Naive thymus-derived CD8-positive, alpha-beta T cell (primary cell): ENCODE measurements at regions not wholly inside any gene's neighbourhood (a gene's known extent, or its start where the extent isn't known, plus 50 kb on each side); places are given as distances from the start of the nearest gene placed in this dataset.

Experiments
- ATAC-seq, 2 donors: fragments of 150-1000 bp; cut with Tn5 transposase in 1 of 2; sonication (Bioruptor Pico), chemical (Tn5 transposase) in 1 of 2; 1 replicate in 1 of 2; 2 replicates in 1 of 2; pipeline ENCODE4 v1.10.0; 2021; ENCODE audit warnings: mild to moderate bottlenecking in 2 of 2, moderate library complexity in 2 of 2
- POLR2A ChIA-PET: fragments of 350-600 bp; sonication (Branson Sonifier 250); formaldehyde crosslinking; loops from one replicate; lab custom pipeline; 2021; ENCODE audit warnings: antibody characterized with exemption; lab: Charles Lee
- DNase-seq, 10 donors: peaks; one replicate each; pipeline versions ENCODE4 v3.0.0 to v3.0.0-alpha.2; 2020 to 2022
- H3K27ac Mint-ChIP-seq, 10 donors: one replicate each; pipeline ENCODE4 v1.8.0; 2020 to 2022; ENCODE audit warnings: mild to moderate bottlenecking in 10 of 10, mixed read lengths in 10 of 10, moderate library complexity in 4 of 10, inconsistent platforms in 1 of 10
- H3K27me3 Mint-ChIP-seq, 5 donors: one replicate each; pipeline ENCODE4 v1.8.0; 2021 to 2022; ENCODE audit warnings: mixed read lengths in 5 of 5
- H3K36me3 Mint-ChIP-seq, 3 donors: one replicate each; pipeline ENCODE4 v1.8.0; 2020 to 2022; ENCODE audit warnings: mixed read lengths in 3 of 3, mild to moderate bottlenecking in 2 of 3, inconsistent platforms in 1 of 3
- H3K4me1 Mint-ChIP-seq, 4 donors: one replicate each; pipeline ENCODE4 v1.8.0; 2021 to 2022; ENCODE audit warnings: mixed read lengths in 4 of 4
- H3K4me3 Mint-ChIP-seq, 10 donors: one replicate each; pipeline ENCODE4 v1.8.0; 2020 to 2022; ENCODE audit warnings: mild to moderate bottlenecking in 10 of 10, mixed read lengths in 10 of 10, moderate library complexity in 6 of 10, inconsistent platforms in 1 of 10
- H3K9me3 Mint-ChIP-seq, 9 donors: one replicate each; pipeline ENCODE4 v1.8.0; 2020 to 2022; ENCODE audit warnings: mixed read lengths in 9 of 9, mild to moderate bottlenecking in 3 of 9, inconsistent platforms in 1 of 9, moderate library complexity in 1 of 9

- H3K9me3 Mint-ChIP-seq = no peaks in the 10 kb centered on the region
- H3K36me3 Mint-ChIP-seq = no peaks in the 10 kb centered on the region
- no peak overlapping the region for H3K4me3 Mint-ChIP-seq
- POLR2A ChIA-PET = interaction anchor here (3.9 kb wide), 1 partner anchor 12 kb away, joined by 25 read pairs; no protein-coding TSS in a partner anchor
- H3K27ac Mint-ChIP-seq = peak overlapping the region in 5 of 10 donors; percentile 38 to 99 (median 68)
- DNase-seq (no peak), ATAC-seq (no peak)
- H3K27me3 Mint-ChIP-seq = no peaks in the 10 kb centered on the region
- H3K4me1 Mint-ChIP-seq = peaks cover 15 to 37% (median 26%) of the 10 kb centered on the region in 4 donors
Measured at GRCh38 chr15:63434576-63435186, 53.0 kb upstream of the CA12 start.

GRCh38 chr15:63435204-63435820, 53.7 kb upstream of the CA12 start:
- Mint-ChIP-seq H3K36me3 (no peaks in the 10 kb centered on the region), H3K4me1 (peaks cover 15 to 43% (median 29%) of the 10 kb centered on the region in 4 donors)
- POLR2A ChIA-PET = interaction anchor here (0.6 to 3.9 kb wide), 3 partner anchors 11 to 70 kb away, joined by 3 to 25 read pairs (median 14); partner anchors contain the start of gene USP3

GRCh38 chr15:63436341-63436740, 54.7 kb upstream of the CA12 start:
- POLR2A ChIA-PET = interaction anchor here (1.1 to 3.9 kb wide), 3 partner anchors 10 to 245 kb away, joined by 4 to 25 read pairs (median 14); partner anchors contain the start of gene USP3
- H3K4me3 Mint-ChIP-seq = peak overlapping the region in 9 of 10 donors; percentile 22 to 91 (median 62)
- H3K27ac Mint-ChIP-seq = peak overlapping the region; percentile 81 to 99 (median 96)
- H3K36me3 Mint-ChIP-seq = no peaks in the 10 kb centered on the region
- ATAC-seq (peak in 1 of 2 donors; percentile 3), DNase-seq (no peak)
- no peaks in the 10 kb centered on the region for H3K9me3 Mint-ChIP-seq
- H3K4me1 Mint-ChIP-seq = peaks cover 15 to 53% (median 38%) of the 10 kb centered on the region in 4 donors
- H3K27me3 Mint-ChIP-seq = no peaks in the 10 kb centered on the region

More at GRCh38 chr15:63435204-63435820, 53.7 kb upstream of the CA12 start:
- H3K9me3 Mint-ChIP-seq = no peaks in the 10 kb centered on the region
- ATAC-seq = no peak
- no peaks in the 10 kb centered on the region for H3K27me3 Mint-ChIP-seq
- DNase-seq = no peak
- peak overlapping the region in 7 of 10 donors; percentile 50 to 99 (median 74) for H3K27ac Mint-ChIP-seq
- H3K4me3 Mint-ChIP-seq = peak overlapping the region in 3 of 10 donors; percentile 0 to 33 (median 13)

GRCh38 chr15:63436872-63437375, 55.3 kb upstream of the CA12 start:
- peak overlapping the region; percentile 81 to 99 (median 96) for H3K27ac Mint-ChIP-seq
- POLR2A ChIA-PET = interaction anchor here (1.1 to 3.9 kb wide), 4 partner anchors 10 to 245 kb away, joined by 3 to 25 read pairs (median 9); partner anchors contain the start of gene USP3
- peak; percentile 71 to 94 (median 83) for DNase-seq
- H3K27me3 Mint-ChIP-seq = no peaks in the 10 kb centered on the region
- no peaks in the 10 kb centered on the region for H3K36me3 Mint-ChIP-seq
- H3K4me1 Mint-ChIP-seq = peaks cover 15 to 56% (median 38%) of the 10 kb centered on the region in 4 donors
- no peaks in the 10 kb centered on the region for H3K9me3 Mint-ChIP-seq
- peak overlapping the region; percentile 3 to 91 (median 59) for H3K4me3 Mint-ChIP-seq
- ATAC-seq = peak; percentile 95 to 98

GRCh38 chr15:63439536-63440264, 58.1 kb upstream of the CA12 start:
- ATAC-seq = no peak
- H3K27me3 Mint-ChIP-seq = no peaks in the 10 kb centered on the region
- POLR2A ChIA-PET = interaction anchor here (1.1 kb wide), 1 partner anchor 29 kb away, joined by 3 read pairs; no protein-coding TSS in a partner anchor
- DNase-seq = peak in 1 of 10 donors; percentile 15
- no peaks in the 10 kb centered on the region for H3K9me3 Mint-ChIP-seq
- peaks cover 15 to 58% (median 41%) of the 10 kb centered on the region in 4 donors for H3K4me1 Mint-ChIP-seq
- peak overlapping the region in 9 of 10 donors; percentile 28 to 89 (median 74) for H3K27ac Mint-ChIP-seq
- peak overlapping the region in 1 of 10 donors; percentile 45 for H3K4me3 Mint-ChIP-seq
- no peaks in the 10 kb centered on the region for H3K36me3 Mint-ChIP-seq

GRCh38 chr15:63440265-63440648, 58.6 kb upstream of the CA12 start:
- peaks cover 12 to 58% (median 43%) of the 10 kb centered on the region in 4 donors for H3K4me1 Mint-ChIP-seq
- no peaks in the 10 kb centered on the region for H3K27me3 Mint-ChIP-seq
- ATAC-seq (no peak), DNase-seq (no peak)
- H3K36me3 Mint-ChIP-seq = no peaks in the 10 kb centered on the region
- peak overlapping the region in 9 of 10 donors; percentile 27 to 89 (median 76) for H3K27ac Mint-ChIP-seq
- POLR2A ChIA-PET = interaction anchor here (1.1 kb wide), 1 partner anchor 28 kb away, joined by 3 read pairs; no protein-coding TSS in a partner anchor
- H3K4me3 Mint-ChIP-seq = peak overlapping the region in 2 of 10 donors; percentile 16 to 26
- no peaks in the 10 kb centered on the region for H3K9me3 Mint-ChIP-seq

- Mint-ChIP-seq H3K36me3 (no peaks in the 10 kb centered on the region), H3K9me3 (no peaks in the 10 kb centered on the region), H3K27me3 (no peaks in the 10 kb centered on the region), H3K4me3 (peak overlapping the region in 3 of 10 donors; percentile 7 to 26 (median 16)), H3K4me1 (peaks cover 9 to 60% (median 42%) of the 10 kb centered on the region in 4 donors), H3K27ac (peak overlapping the region; percentile 27 to 83 (median 66))
- ATAC-seq = peak in 1 of 2 donors; percentile 36
- peak in 2 of 10 donors; percentile 32 to 36 for DNase-seq
- POLR2A ChIA-PET = no interaction called here
Measured at GRCh38 chr15:63440756-63441155, 59.1 kb upstream of the CA12 start.

GRCh38 chr15:63441266-63441665, 59.6 kb upstream of the CA12 start:
- POLR2A ChIA-PET = no interaction called here
- Mint-ChIP-seq H3K4me1 (peaks cover 8 to 60% (median 42%) of the 10 kb centered on the region in 4 donors), H3K36me3 (no peaks in the 10 kb centered on the region), H3K27me3 (no peaks in the 10 kb centered on the region), H3K9me3 (no peaks in the 10 kb centered on the region), H3K27ac (peak overlapping the region in 8 of 10 donors; percentile 28 to 83 (median 76)), H3K4me3 (no peak overlapping the region)
- ATAC-seq = no peak
- DNase-seq = no peak

GRCh38 chr15:63442080-63442479, 60.4 kb upstream of the CA12 start:
- Mint-ChIP-seq H3K27me3 (no peaks in the 10 kb centered on the region), H3K4me3 (no peak overlapping the region), H3K9me3 (no peaks in the 10 kb centered on the region), H3K4me1 (peaks cover 4 to 60% (median 42%) of the 10 kb centered on the region in 4 donors), H3K36me3 (no peaks in the 10 kb centered on the region), H3K27ac (peak overlapping the region in 3 of 10 donors; percentile 52 to 76 (median 61))
- POLR2A ChIA-PET = no interaction called here
- DNase-seq (no peak), ATAC-seq (no peak)

- POLR2A ChIA-PET = interaction anchor here (3.7 kb wide), 1 partner anchor 8 kb away, joined by 25 read pairs; no protein-coding TSS in a partner anchor
- ATAC-seq = no peak
- Mint-ChIP-seq H3K4me3 (peak overlapping the region in 1 of 10 donors; percentile 6), H3K27ac (peak overlapping the region in 9 of 10 donors; percentile 25 to 99 (median 92)), H3K9me3 (no peaks in the 10 kb centered on the region), H3K4me1 (peaks cover 6 to 65% (median 45%) of the 10 kb centered on the region in 4 donors), H3K27me3 (no peaks in the 10 kb centered on the region), H3K36me3 (no peaks in the 10 kb centered on the region)
- DNase-seq = no peak
Measured at GRCh38 chr15:63444611-63445010, 59.8 kb upstream of the USP3 start.

- DNase-seq = peak in 9 of 10 donors; percentile 30 to 89 (median 76)
- peak overlapping the region in 7 of 10 donors; percentile 13 to 71 (median 58) for H3K4me3 Mint-ChIP-seq
- ATAC-seq = peak; percentile 94 to 95
- H3K27ac Mint-ChIP-seq = peak overlapping the region; percentile 58 to 99 (median 94)
- H3K4me1 Mint-ChIP-seq = peaks cover 6 to 49% (median 32%) of the 10 kb centered on the region in 4 donors
- no peaks in the 10 kb centered on the region for H3K36me3 Mint-ChIP-seq
- H3K27me3 Mint-ChIP-seq = no peaks in the 10 kb centered on the region
- no peaks in the 10 kb centered on the region for H3K9me3 Mint-ChIP-seq
- POLR2A ChIA-PET = interaction anchor here (0.7 to 3.7 kb wide), 4 partner anchors 10 to 154 kb away, joined by 3 to 25 read pairs (median 5); no protein-coding TSS in a partner anchor
Measured at GRCh38 chr15:63446255-63446654, 58.1 kb upstream of the USP3 start.
